Right atrium auricular region (tissue), 2 donors: ENCODE measurements at regions not wholly inside any gene's neighbourhood (a gene's known extent, or its start where the extent isn't known, plus 50 kb on each side); places are given as distances from the start of the nearest gene placed in this dataset.

Source experiments
- DNase-seq: peaks from one replicate; pipeline ENCODE4 v3.0.0-alpha.2; 2019; ENCODE audit warnings: low spot score
- H3K27ac ChIP-seq, 2 donors: fragments of 200-600 bp; sonication (generic); 1 replicate in 1 of 2; 2 replicates in 1 of 2; pipeline ENCODE4 v1.5.1; 2016 to 2019
- H3K27me3 ChIP-seq, 2 donors: fragments of 200-600 bp; sonication (generic); one replicate each; pipeline versions ENCODE4 v1.5.1 to v1.6.0; 2017 to 2019
- H3K36me3 ChIP-seq: fragments of 200-600 bp; sonication (generic); one replicate; pipeline ENCODE4 v1.5.1; 2016
- H3K4me1 ChIP-seq, 2 donors: fragments of 200-600 bp; sonication (generic); one replicate each; pipeline versions ENCODE4 v1.5.1 to v1.6.0; 2017 to 2019
- H3K4me3 ChIP-seq, 2 donors: fragments of 200-600 bp; sonication (generic); 1 replicate in 1 of 2; 2 replicates in 1 of 2; pipeline ENCODE4 v1.5.1; 2017 to 2019; ENCODE audit warnings: mild to moderate bottlenecking in 1 of 2, moderate library complexity in 1 of 2
- H3K9me3 ChIP-seq, 2 donors: fragments of 200-600 bp; sonication (generic); one replicate each; pipeline ENCODE4 v1.5.1; 2019
- CTCF ChIP-seq, 2 donors: fragments of 200-600 bp; sonication (generic); IDR thresholded peaks; one replicate each; pipeline ENCODE4 v1.5.1; 2019; ENCODE audit warnings: antibody characterized with exemption in 2 of 2

- no peak overlapping the region for H3K4me3 ChIP-seq
- H3K27me3 ChIP-seq: no peaks in the 10 kb centered on the region
- H3K4me1 ChIP-seq: no peaks in the 10 kb centered on the region
- no peaks in the 10 kb centered on the region for H3K9me3 ChIP-seq
- H3K27ac ChIP-seq: no peak overlapping the region
- no peak for TF ChIP-seq CTCF (IDR thresholded peaks at IDR 0.05)
- no peak for DNase-seq
- H3K36me3 ChIP-seq: no peaks in the 10 kb centered on the region
Observed at GRCh38 chr14:94923786-94924185, 153.9 kb upstream of the GSC start.

GRCh38 chr14:94922595-94923239 lies 152.8 kb upstream of the GSC start:
- H3K27ac ChIP-seq: no peak overlapping the region
- DNase-seq: no peak
- H3K36me3 ChIP-seq: no peaks in the 10 kb centered on the region
- no peak overlapping the region for H3K4me3 ChIP-seq
- no peaks in the 10 kb centered on the region for H3K9me3 ChIP-seq
- no peak for TF ChIP-seq CTCF (IDR thresholded peaks at IDR 0.05)
- H3K27me3 ChIP-seq: no peaks in the 10 kb centered on the region
- no peaks in the 10 kb centered on the region for H3K4me1 ChIP-seq

- Histone ChIP-seq H3K36me3 (no peaks in the 10 kb centered on the region), H3K27ac (peak overlapping the region in 1 of 2 donors; percentile 25), H3K4me1 (no peaks in the 10 kb centered on the region), H3K4me3 (no peak overlapping the region), H3K27me3 (no peaks in the 10 kb centered on the region), H3K9me3 (no peaks in the 10 kb centered on the region)
- no peak for DNase-seq
- no peak for TF ChIP-seq CTCF (IDR thresholded peaks at IDR 0.05)
Observed at GRCh38 chr14:94921882-94922585, 152.1 kb upstream of the GSC start.

- H3K36me3 ChIP-seq: no peaks in the 10 kb centered on the region
- DNase-seq: no peak
- H3K4me3 ChIP-seq: no peak overlapping the region
- no peaks in the 10 kb centered on the region for H3K4me1 ChIP-seq
- H3K27ac ChIP-seq: no peak overlapping the region
- H3K27me3 ChIP-seq: no peaks in the 10 kb centered on the region
- TF ChIP-seq CTCF (IDR thresholded peaks at IDR 0.05): no peak
- H3K9me3 ChIP-seq: no peaks in the 10 kb centered on the region
Observed at GRCh38 chr14:94921456-94921855, 151.5 kb upstream of the GSC start.

- H3K4me3 ChIP-seq: no peak overlapping the region
- no peak for DNase-seq
- H3K9me3 ChIP-seq: no peaks in the 10 kb centered on the region
- no peak for TF ChIP-seq CTCF (IDR thresholded peaks at IDR 0.05)
- H3K36me3 ChIP-seq: no peaks in the 10 kb centered on the region
- H3K4me1 ChIP-seq: no peaks in the 10 kb centered on the region
- no peaks in the 10 kb centered on the region for H3K27me3 ChIP-seq
- H3K27ac ChIP-seq: no peak overlapping the region
Observed at GRCh38 chr14:94919896-94920295, 150.0 kb upstream of the GSC start.
